ENCODE measurements at regions not wholly inside any gene's neighbourhood (a gene's known extent, or its start where the extent isn't known, plus 50 kb on each side); places are given as distances from the start of the nearest gene placed in this dataset.

DNA sequence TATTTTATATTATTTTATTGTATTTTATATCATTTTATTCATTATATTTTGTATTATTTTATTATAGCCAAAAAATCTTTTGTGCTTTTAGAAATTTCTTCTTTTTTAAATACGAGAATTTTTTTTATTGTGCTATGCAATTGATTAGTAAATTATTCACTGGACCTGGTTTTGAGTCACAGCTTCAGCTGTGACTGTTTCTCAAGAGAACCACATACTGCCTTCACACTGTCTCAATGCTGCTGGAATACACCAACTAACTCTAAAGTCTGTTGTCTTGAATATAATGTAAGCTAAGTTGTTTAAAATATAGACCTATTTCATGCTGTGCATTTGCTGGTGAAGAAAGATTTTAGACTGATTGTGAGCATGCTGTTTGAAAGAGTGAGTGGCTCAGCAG is 423.6 kb downstream of the NDFIP2 start:
- TF ChIP-seq, protein P1, sequence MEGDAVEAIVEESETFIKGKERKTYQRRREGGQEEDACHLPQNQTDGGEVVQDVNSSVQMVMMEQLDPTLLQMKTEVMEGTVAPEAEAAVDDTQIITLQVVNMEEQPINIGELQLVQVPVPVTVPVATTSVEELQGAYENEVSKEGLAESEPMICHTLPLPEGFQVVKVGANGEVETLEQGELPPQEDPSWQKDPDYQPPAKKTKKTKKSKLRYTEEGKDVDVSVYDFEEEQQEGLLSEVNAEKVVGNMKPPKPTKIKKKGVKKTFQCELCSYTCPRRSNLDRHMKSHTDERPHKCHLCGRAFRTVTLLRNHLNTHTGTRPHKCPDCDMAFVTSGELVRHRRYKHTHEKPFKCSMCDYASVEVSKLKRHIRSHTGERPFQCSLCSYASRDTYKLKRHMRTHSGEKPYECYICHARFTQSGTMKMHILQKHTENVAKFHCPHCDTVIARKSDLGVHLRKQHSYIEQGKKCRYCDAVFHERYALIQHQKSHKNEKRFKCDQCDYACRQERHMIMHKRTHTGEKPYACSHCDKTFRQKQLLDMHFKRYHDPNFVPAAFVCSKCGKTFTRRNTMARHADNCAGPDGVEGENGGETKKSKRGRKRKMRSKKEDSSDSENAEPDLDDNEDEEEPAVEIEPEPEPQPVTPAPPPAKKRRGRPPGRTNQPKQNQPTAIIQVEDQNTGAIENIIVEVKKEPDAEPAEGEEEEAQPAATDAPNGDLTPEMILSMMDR (optimal IDR thresholded peaks at IDR 0.05 in 1 of 3, IDR thresholded peaks at IDR 0.05 in 1 of 3, conservative IDR thresholded peaks at IDR 0.05 in 1 of 3; ENCODE audit: extremely low read depth in 1 of 3, insufficient read depth in 2 of 3, low read length in 3 of 3) = no peak
- no peak for TF ChIP-seq EZH2 (IDR thresholded peaks at IDR 0.05; ENCODE audit: low read length)

All from keratinocyte (primary cell).